ENCODE measurements at regions not wholly inside any gene's neighbourhood (a gene's known extent, or its start where the extent isn't known, plus 50 kb on each side); places are given as distances from the start of the nearest gene placed in this dataset.

- TF ChIP-seq YY1 (IDR thresholded peaks at IDR 0.05; ENCODE audit: extremely low read depth, insufficient replicate concordance, low read depth, low read length) (no peak), SIN3A (IDR thresholded peaks at IDR 0.05; ENCODE audit: low read depth) (no peak), ATF3 (IDR thresholded peaks at IDR 0.05) (no peak), SP1 (IDR thresholded peaks at IDR 0.05; ENCODE audit: low read depth) (no peak), ELF1 (IDR thresholded peaks at IDR 0.05; ENCODE audit: borderline replicate concordance, low read depth) (no peak), CBX3 (IDR thresholded peaks at IDR 0.05; ENCODE audit: low read depth) (no peak), CEBPB (IDR thresholded peaks at IDR 0.05; ENCODE audit: low read depth) (no peak), ZFX (IDR thresholded peaks at IDR 0.05) (no peak)
- TF ChIP-seq, protein P1, sequence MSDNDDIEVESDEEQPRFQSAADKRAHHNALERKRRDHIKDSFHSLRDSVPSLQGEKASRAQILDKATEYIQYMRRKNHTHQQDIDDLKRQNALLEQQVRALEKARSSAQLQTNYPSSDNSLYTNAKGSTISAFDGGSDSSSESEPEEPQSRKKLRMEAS (IDR thresholded peaks at IDR 0.05) = no peak
- TF ChIP-seq, protein P2, sequence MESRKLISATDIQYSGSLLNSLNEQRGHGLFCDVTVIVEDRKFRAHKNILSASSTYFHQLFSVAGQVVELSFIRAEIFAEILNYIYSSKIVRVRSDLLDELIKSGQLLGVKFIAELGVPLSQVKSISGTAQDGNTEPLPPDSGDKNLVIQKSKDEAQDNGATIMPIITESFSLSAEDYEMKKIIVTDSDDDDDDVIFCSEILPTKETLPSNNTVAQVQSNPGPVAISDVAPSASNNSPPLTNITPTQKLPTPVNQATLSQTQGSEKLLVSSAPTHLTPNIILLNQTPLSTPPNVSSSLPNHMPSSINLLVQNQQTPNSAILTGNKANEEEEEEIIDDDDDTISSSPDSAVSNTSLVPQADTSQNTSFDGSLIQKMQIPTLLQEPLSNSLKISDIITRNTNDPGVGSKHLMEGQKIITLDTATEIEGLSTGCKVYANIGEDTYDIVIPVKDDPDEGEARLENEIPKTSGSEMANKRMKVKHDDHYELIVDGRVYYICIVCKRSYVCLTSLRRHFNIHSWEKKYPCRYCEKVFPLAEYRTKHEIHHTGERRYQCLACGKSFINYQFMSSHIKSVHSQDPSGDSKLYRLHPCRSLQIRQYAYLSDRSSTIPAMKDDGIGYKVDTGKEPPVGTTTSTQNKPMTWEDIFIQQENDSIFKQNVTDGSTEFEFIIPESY (IDR thresholded peaks at IDR 0.05; ENCODE audit: extremely low read depth, insufficient replicate concordance, low read length) = no peak
These were observed 335.1 kb downstream of the BMPER start (continued) for GRCh38 chr7:34240417-34240816.

DNA sequence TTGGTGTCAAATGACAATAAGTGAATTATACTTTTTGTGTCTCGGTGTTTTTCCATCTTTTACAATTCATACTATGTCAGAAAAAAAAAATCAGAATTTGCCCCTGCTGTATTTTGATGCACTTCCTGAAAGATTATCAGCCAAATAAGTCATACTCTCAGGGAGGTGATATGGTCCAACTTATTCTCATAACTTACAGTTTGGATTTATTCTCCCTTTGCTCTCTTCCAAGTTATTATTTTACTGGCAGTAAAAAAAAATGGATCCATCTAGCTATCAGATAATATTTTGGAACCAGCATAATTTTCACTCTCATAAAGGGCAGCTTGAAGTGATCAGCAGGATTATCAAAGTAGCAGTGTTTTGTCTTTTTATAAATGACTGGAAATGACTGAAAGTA lies 337.1 kb downstream of the BMPER start:
- RAD21 ChIA-PET (ENCODE audit: low non-redundant PET in 1 of 2, low total read pairs in 2 of 2, uncharacterized antibody in 2 of 2, unreplicated experiment in 2 of 2) = no interaction called here
- no peaks in the 10 kb centered on the region for H4K20me1 ChIP-seq (ENCODE audit: insufficient read depth)
- no peak overlapping the region for H2AFZ ChIP-seq (ENCODE audit: low read depth, low read length, poor library complexity, severe bottlenecking)
- H3K4me1 ChIP-seq (ENCODE audit: control insufficient read depth in 1 of 2, insufficient read depth in 2 of 2, low read length in 2 of 2) = no peaks in the 10 kb centered on the region
- DNase-seq (ENCODE audit: low read depth, low spot score) (no peak), ATAC-seq (no peak)
- no peak overlapping the region for H3K27ac ChIP-seq (ENCODE audit: low read depth, low read length)
- H3K9me3 ChIP-seq (ENCODE audit: control insufficient read depth in 1 of 2, insufficient read depth in 1 of 2, low read depth in 1 of 2, low read length in 2 of 2) = no peaks in the 10 kb centered on the region
- H3K79me2 ChIP-seq (ENCODE audit: insufficient read depth, low read length) = no peaks in the 10 kb centered on the region
- no TSS peak for BruUV-seq (replicated peaks)
- H3K4me3 ChIP-seq (replicated peaks in 1 of 2; ENCODE audit: low read depth in 1 of 2, low read length in 2 of 2) = no peak overlapping the region
- H3K9ac ChIP-seq (ENCODE audit: low read length) = no peak overlapping the region
- intact Hi-C loops (cut with micrococcal nuclease) = no loop called here
- H3K9me2 ChIP-seq (ENCODE audit: insufficient read depth) = no peaks in the 10 kb centered on the region
- POLR2A ChIA-PET = no interaction called here
- no peaks in the 10 kb centered on the region for H3K36me3 ChIP-seq (ENCODE audit: control insufficient read depth in 1 of 2, insufficient read depth in 2 of 2, low read length in 2 of 2)
- no peaks in the 10 kb centered on the region for H3K27me3 ChIP-seq (ENCODE audit: insufficient read depth, low read length)
- no peak overlapping the region for H3K4me2 ChIP-seq (ENCODE audit: low read length)
- CTCF ChIA-PET = no interaction called here
- TF ChIP-seq POLR2A (IDR thresholded peaks at IDR 0.05; ENCODE audit: borderline replicate concordance, extremely low read depth, insufficient read depth, insufficient read length) (no peak), ZFX (IDR thresholded peaks at IDR 0.05) (no peak), CEBPB (IDR thresholded peaks at IDR 0.05; ENCODE audit: low read depth) (no peak), SIN3A (IDR thresholded peaks at IDR 0.05; ENCODE audit: low read depth) (no peak), SRF (IDR thresholded peaks at IDR 0.05; ENCODE audit: low read depth) (no peak), EZH2 (IDR thresholded peaks at IDR 0.05) (no peak), SP1 (IDR thresholded peaks at IDR 0.05; ENCODE audit: low read depth) (no peak), ZNF274 (IDR thresholded peaks at IDR 0.05; ENCODE audit: low read depth, low read length) (no peak)
- TF ChIP-seq, protein P3, sequence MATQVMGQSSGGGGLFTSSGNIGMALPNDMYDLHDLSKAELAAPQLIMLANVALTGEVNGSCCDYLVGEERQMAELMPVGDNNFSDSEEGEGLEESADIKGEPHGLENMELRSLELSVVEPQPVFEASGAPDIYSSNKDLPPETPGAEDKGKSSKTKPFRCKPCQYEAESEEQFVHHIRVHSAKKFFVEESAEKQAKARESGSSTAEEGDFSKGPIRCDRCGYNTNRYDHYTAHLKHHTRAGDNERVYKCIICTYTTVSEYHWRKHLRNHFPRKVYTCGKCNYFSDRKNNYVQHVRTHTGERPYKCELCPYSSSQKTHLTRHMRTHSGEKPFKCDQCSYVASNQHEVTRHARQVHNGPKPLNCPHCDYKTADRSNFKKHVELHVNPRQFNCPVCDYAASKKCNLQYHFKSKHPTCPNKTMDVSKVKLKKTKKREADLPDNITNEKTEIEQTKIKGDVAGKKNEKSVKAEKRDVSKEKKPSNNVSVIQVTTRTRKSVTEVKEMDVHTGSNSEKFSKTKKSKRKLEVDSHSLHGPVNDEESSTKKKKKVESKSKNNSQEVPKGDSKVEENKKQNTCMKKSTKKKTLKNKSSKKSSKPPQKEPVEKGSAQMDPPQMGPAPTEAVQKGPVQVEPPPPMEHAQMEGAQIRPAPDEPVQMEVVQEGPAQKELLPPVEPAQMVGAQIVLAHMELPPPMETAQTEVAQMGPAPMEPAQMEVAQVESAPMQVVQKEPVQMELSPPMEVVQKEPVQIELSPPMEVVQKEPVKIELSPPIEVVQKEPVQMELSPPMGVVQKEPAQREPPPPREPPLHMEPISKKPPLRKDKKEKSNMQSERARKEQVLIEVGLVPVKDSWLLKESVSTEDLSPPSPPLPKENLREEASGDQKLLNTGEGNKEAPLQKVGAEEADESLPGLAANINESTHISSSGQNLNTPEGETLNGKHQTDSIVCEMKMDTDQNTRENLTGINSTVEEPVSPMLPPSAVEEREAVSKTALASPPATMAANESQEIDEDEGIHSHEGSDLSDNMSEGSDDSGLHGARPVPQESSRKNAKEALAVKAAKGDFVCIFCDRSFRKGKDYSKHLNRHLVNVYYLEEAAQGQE (IDR thresholded peaks at IDR 0.05; ENCODE audit: low read depth) = no peak
- TF ChIP-seq, protein P2 (IDR thresholded peaks at IDR 0.05; ENCODE audit: extremely low read depth, insufficient replicate concordance, low read length) = no peak
